Heart left ventricle (tissue), 16 donors: ENCODE measurements at regions not wholly inside any gene's neighbourhood (a gene's known extent, or its start where the extent isn't known, plus 50 kb on each side); places are given as distances from the start of the nearest gene placed in this dataset.
A peak's percentile ranks its signal among the peaks of the same experiment; 100 is the strongest.

Experiments
- ATAC-seq, 4 donors: fragments of 200-7000 bp; cut with Tn5 transposase; one replicate each; pipeline ENCODE4 v1.9.1; 2020 to 2022; ENCODE audit warnings: moderate library complexity in 4 of 4, mild to moderate bottlenecking in 3 of 4, moderate number of reproducible peaks in 1 of 4
- DNase-seq, 5 donors: peaks; one replicate each; pipeline ENCODE4 v3.0.0-alpha.2; 2020
- H3K27ac ChIP-seq, 12 donors: fragments of 200-600 bp; sonication (generic) in 4 of 12; one replicate each; pipeline versions ENCODE4 v1.5.0 to v1.8.0; 2016 to 2022; ENCODE audit warnings: mild to moderate bottlenecking in 2 of 12
- H3K27me3 ChIP-seq, 9 donors: fragments of 200-600 bp; sonication (generic) in 2 of 9; one replicate each; pipeline versions ENCODE4 v1.5.1 to v1.8.0; 2016 to 2022; ENCODE audit warnings: mild to moderate bottlenecking in 3 of 9
- H3K36me3 ChIP-seq, 9 donors: fragments of 200-600 bp; sonication (generic) in 2 of 9; one replicate each; pipeline versions ENCODE4 v1.5.0 to v1.8.0; 2018 to 2022; ENCODE audit warnings: mild to moderate bottlenecking in 2 of 9
- H3K4me1 ChIP-seq, 12 donors: fragments of 200-600 bp; sonication (generic) in 4 of 12; one replicate each; pipeline versions ENCODE4 v1.5.0 to v1.8.0; 2016 to 2022; ENCODE audit warnings: mild to moderate bottlenecking in 3 of 12
- H3K4me3 ChIP-seq, 12 donors: fragments of 200-600 bp; sonication (generic) in 4 of 12; one replicate each; pipeline versions ENCODE4 v1.5.0 to v1.8.0; 2017 to 2022; ENCODE audit warnings: mild to moderate bottlenecking in 9 of 12, moderate library complexity in 4 of 12
- H3K9me3 ChIP-seq, 12 donors: fragments of 200-600 bp; sonication (generic) in 4 of 12; one replicate each; pipeline versions ENCODE4 v1.5.0 to v1.8.0; 2016 to 2022; ENCODE audit warnings: mild to moderate bottlenecking in 1 of 12
- POLR2A ChIP-seq, 2 donors: fragments of 450-650 bp; IDR thresholded peaks; one replicate each; pipeline ENCODE4 v1.6.1; 2017; ENCODE audit warnings: antibody characterized with exemption in 2 of 2, mild to moderate bottlenecking in 2 of 2, moderate library complexity in 2 of 2
- WGBS, 4 donors: extraction: QIAGEN DNeasy Blood & Tissue Kit in 2 of 4; methylation state at CpG; one replicate each; pipeline versions ENCODE4 v1.1.5 to v1.1.7; 2013 to 2018; 5-methylcytosine and 5-hydroxymethylcytosine counted together
- intact Hi-C, 10 donors: fragments of 100-400 bp; cut with DNase I; formaldehyde crosslinking; loops; one replicate each; pipeline versions ENCODE4 v1.11.1 to v1.14.2; 2022
- TF ChIP-seq, protein P1 (sequence below), 12 donors: fragments of 200-600 bp; sonication (generic) in 4 of 12; IDR thresholded peaks; one replicate each; pipeline versions ENCODE4 v1.5.0 to v1.8.0; 2018 to 2022; ENCODE audit warnings: antibody characterized with exemption in 12 of 12, mild to moderate bottlenecking in 5 of 12
- donor health status: ischemic (EF 13 %, LVEDD 7.1; RV severe dilation, severe dysfunction).
- donor health status: healthy with polysubstance abuse.
- donor health status: DM: no; HTN: yes; CAD: no.
- donor health status: DM: no; HTN: no; CAD: no.
- donor health status: ischemic (EF 25% LVEDD 6.9; RV normal size, moderate dysfunction).
- donor health status: ischemic (EF 25% LVEDD 5.7; RV mildly dilated, moderate dysfunction).
- donor health status: healthy.
- donor health status: DM: yes; HTN: yes; CAD: no.
- donor health status: ischemic (EF 35%, LVEDD 5.7; RV mildly dilated, moderate dysfunction).
- donor health status: nonischemic (EF 11% LVEDD 7.7; RV severe dilation, severe dysfunction).
- donor health status: DM: yes; HTN: yes; CAD: no.
- donor health status: PGD.
- donor health status: ischemic (EF 29% LVEDD 5.4; RV normal size, mild dysfunction).
- donor health status: nonischemic (EF 23%, LVEDD 6.1; RV moderate dilation, normal function).

DNA sequence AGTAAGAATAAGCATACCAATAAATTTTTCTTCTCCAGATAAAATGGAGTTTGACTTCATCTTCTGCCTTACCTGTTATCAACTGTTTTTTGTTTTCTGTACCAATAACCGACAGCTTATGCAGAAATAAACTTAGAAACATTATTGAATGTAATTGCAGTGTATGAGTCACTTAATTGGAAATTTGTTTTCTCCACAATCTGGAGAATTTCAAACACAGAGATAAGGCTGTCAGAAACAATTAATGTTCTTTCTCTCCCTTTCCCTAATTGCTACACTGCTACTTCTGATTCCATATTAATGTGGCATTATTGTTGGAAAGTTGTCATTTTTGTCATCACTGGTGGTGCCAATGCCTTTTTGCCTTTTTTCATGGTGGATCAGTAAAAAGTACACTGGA is 180.3 kb downstream of the SLCO4C1 start:
- WGBS, 4 donors: 60 to 70% (median 69%) methylated on average over 1 of the region's 1 CpG
- H3K27ac ChIP-seq: no peak overlapping the region
- DNase-seq (no peak), ATAC-seq (no peak)
- intact Hi-C loops: no loop called here
- TF ChIP-seq, protein P1, sequence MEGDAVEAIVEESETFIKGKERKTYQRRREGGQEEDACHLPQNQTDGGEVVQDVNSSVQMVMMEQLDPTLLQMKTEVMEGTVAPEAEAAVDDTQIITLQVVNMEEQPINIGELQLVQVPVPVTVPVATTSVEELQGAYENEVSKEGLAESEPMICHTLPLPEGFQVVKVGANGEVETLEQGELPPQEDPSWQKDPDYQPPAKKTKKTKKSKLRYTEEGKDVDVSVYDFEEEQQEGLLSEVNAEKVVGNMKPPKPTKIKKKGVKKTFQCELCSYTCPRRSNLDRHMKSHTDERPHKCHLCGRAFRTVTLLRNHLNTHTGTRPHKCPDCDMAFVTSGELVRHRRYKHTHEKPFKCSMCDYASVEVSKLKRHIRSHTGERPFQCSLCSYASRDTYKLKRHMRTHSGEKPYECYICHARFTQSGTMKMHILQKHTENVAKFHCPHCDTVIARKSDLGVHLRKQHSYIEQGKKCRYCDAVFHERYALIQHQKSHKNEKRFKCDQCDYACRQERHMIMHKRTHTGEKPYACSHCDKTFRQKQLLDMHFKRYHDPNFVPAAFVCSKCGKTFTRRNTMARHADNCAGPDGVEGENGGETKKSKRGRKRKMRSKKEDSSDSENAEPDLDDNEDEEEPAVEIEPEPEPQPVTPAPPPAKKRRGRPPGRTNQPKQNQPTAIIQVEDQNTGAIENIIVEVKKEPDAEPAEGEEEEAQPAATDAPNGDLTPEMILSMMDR (IDR thresholded peaks at IDR 0.05): no peak
- TF ChIP-seq POLR2A (IDR thresholded peaks at IDR 0.05): no peak
- no peak overlapping the region for H3K4me3 ChIP-seq
- no peaks in the 10 kb centered on the region for H3K4me1 ChIP-seq
- peaks cover 0 to 4% (median 0%) of the 10 kb centered on the region in 12 donors for H3K9me3 ChIP-seq
- no peaks in the 10 kb centered on the region for H3K36me3 ChIP-seq
- no peaks in the 10 kb centered on the region for H3K27me3 ChIP-seq

DNA sequence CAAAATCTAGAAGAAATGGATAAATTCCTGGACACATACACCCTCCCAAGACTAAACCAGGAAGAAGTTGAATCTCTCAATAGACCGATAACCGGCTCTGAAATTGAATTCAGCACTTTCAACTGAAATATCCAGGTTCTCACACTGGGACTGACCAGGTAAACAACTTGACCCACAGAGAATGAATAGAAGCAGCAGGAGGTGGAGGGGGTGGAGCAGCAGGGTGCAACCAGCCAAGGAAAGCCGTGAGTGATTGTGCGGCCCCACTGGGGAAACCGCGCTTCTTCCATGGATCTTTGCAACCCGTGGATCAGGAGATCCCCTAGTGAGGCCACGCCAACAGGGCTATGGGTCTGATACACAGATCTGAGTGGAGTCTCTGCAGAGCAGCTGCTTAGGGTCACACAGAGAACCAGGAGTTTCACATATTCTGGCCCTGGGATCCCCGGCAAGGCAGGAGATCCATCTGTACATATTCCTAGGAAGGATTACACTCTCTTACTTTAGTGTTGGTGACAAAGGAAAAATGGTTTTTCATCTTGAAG is 181.5 kb downstream of the SLCO4C1 start:
- 62 to 74% (median 68%) methylated on average over 9 of the region's 9 CpGs for WGBS, 4 donors
- TF ChIP-seq POLR2A (IDR thresholded peaks at IDR 0.05): no peak
- TF ChIP-seq, protein P1 (IDR thresholded peaks at IDR 0.05): no peak
- intact Hi-C loops: no loop called here
- DNase-seq (peak in 1 of 5 donors; percentile 54), ATAC-seq (no peak)
- H3K4me1 ChIP-seq: no peaks in the 10 kb centered on the region
- no peak overlapping the region for H3K4me3 ChIP-seq
- no peak overlapping the region for H3K27ac ChIP-seq
- H3K36me3 ChIP-seq: no peaks in the 10 kb centered on the region
- H3K27me3 ChIP-seq: no peaks in the 10 kb centered on the region
- H3K9me3 ChIP-seq: peaks cover 0 to 4% (median 0%) of the 10 kb centered on the region in 12 donors

DNA sequence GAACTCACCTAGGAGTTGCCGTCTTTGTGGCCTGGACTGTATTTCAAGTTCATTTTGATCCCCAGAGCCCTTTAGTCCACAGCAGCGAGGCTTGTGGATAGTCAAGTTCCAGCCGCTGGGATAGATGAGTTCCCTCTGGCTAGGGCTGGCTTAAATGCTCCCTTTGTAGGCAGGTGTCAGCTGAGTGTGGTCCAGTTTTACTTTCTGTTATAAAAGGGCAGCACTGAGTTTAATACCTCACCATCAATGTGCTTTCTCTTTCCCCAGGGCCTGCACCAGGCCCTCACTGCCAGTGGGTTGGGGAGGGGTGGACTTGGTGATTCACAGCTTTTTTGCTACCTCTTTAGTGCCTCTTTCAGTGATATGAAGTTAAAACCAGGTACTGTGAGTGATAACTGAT is 188.2 kb downstream of the SLCO4C1 start:
- no peak for ATAC-seq
- no peak overlapping the region for H3K27ac ChIP-seq
- H3K9me3 ChIP-seq: peaks cover 0 to 4% (median 0%) of the 10 kb centered on the region in 12 donors
- no peak overlapping the region for H3K4me3 ChIP-seq
- H3K4me1 ChIP-seq: no peaks in the 10 kb centered on the region
- H3K36me3 ChIP-seq: no peaks in the 10 kb centered on the region
- TF ChIP-seq POLR2A (IDR thresholded peaks at IDR 0.05): no peak
- TF ChIP-seq, protein P1 (IDR thresholded peaks at IDR 0.05): no peak
- no peaks in the 10 kb centered on the region for H3K27me3 ChIP-seq
- intact Hi-C loops: no loop called here
- DNase-seq: no peak
- WGBS, 4 donors: 75 to 91% (median 81%) methylated on average over 3 of the region's 3 CpGs

DNA sequence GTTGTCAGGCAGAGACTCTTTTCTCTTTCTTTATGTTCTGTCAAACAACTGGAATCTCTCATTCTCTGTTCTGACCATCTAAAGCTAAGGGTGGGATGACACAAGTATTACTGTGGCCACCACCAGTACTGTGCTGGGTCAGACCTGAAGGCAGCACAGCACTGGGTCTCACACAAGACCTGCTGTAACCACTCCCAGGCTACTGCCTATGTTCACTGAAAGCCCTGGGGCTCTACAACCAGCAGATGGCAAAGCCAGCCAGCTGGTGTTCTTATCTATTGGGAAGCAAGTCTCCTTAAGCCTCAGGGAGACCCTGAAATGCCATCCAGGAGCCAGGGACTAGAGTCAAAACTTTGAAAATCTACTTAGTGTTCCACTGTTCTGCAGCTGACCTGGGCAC is 189.5 kb downstream of the SLCO4C1 start:
- TF ChIP-seq POLR2A (IDR thresholded peaks at IDR 0.05): no peak
- TF ChIP-seq, protein P1 (IDR thresholded peaks at IDR 0.05): no peak
- Histone ChIP-seq H3K4me1 (no peaks in the 10 kb centered on the region), H3K4me3 (no peak overlapping the region), H3K36me3 (no peaks in the 10 kb centered on the region), H3K27ac (no peak overlapping the region), H3K27me3 (no peaks in the 10 kb centered on the region), H3K9me3 (peaks cover 0 to 4% (median 0%) of the 10 kb centered on the region in 12 donors)
- no peak for DNase-seq
- ATAC-seq: no peak
- intact Hi-C loops: no loop called here
